GM12892 (cell line): ENCODE measurements at regions not wholly inside any gene's neighbourhood (a gene's known extent, or its start where the extent isn't known, plus 50 kb on each side); places are given as distances from the start of the nearest gene placed in this dataset.

ENCODE experiments used
- POLR2A ChIP-seq: IDR thresholded peaks from 2 replicates; pipeline ENCODE4 v1.6.1; 2011; ENCODE audit warnings: low read depth, low read length, control low read depth
- POLR2AphosphoS5 ChIP-seq: IDR thresholded peaks from 2 replicates; pipeline ENCODE4 v1.6.1; 2011; ENCODE audit warnings: low read depth, low read length, control low read depth
- TAF1 ChIP-seq: IDR thresholded peaks from 2 replicates; pipeline ENCODE4 v1.6.1; 2011; ENCODE audit warnings: low read depth, mild to moderate bottlenecking, control low read depth, low read length, borderline replicate concordance

DNA sequence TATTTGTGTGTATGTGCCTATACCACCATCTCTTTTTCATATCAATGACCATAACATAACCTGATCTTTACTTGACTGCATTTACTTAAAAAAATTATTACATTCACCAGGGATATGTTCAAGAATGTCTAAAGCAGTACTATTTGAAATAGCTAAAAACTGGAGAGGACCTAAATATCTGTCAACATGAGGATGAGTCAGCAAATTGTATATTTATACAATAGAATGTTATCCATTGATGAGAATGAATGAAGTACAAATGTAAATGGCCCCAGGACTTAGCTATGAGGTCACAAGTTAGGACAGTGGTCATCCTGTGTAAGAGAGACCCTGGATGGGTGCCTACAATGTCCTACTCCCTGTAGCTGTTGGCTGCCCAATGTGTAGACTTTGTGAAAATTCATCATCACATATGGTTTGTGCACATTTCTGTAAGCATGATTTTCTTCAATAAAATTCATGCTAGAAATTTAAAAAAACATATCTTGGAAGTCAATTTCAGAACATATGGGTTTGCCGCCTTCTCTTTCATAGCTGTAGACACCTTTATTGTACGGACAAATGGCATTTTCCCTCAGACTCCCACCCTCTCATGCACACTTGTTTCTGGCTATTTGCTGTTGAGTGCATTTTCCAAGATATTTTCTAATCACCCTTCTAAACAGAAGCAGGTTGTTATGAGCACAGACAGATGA, 202.4 kb downstream of the CDH26 start:
- TF ChIP-seq POLR2AphosphoS5 (no peak), TAF1 (no peak), POLR2A (no peak)
